ENCODE measurements at regions not wholly inside any gene's neighbourhood (a gene's known extent, or its start where the extent isn't known, plus 50 kb on each side); places are given as distances from the start of the nearest gene placed in this dataset.

GRCh38 chr2:5868931-5869330, 176.7 kb downstream of the SOX11 start:
- no peak for TF ChIP-seq CTCF (IDR thresholded peaks at IDR 0.05)
- TF ChIP-seq POLR2A (IDR thresholded peaks at IDR 0.05): no peak

Data from esophagus squamous epithelium (tissue), 4 donors.